Endothelial cell of umbilical vein (primary cell): ENCODE measurements at regions not wholly inside any gene's neighbourhood (a gene's known extent, or its start where the extent isn't known, plus 50 kb on each side); places are given as distances from the start of the nearest gene placed in this dataset.

ENCODE experiments used
- BruUV-seq: library from RNA; stranded (reverse); fragments of 400-500 nt; replicated peaks from 2 replicates; lab custom pipeline; 2021; lab: Mats Ljungman, UMichigan
- CTCF ChIA-PET: fragments of 300-600, 350-600 bp; sonication (Branson Sonifier 250); formaldehyde crosslinking; loops from one replicate; lab custom pipeline; 2021; ENCODE audit warnings: antibody characterized with exemption, inconsistent platforms; lab: Charles Lee
- POLR2A ChIA-PET: fragments of 300-600, 350-600 bp; sonication (Branson Sonifier 250); formaldehyde crosslinking; loops from one replicate; lab custom pipeline; 2021; ENCODE audit warnings: antibody characterized with exemption, inconsistent platforms; lab: Charles Lee
- DNase-seq: peaks from one replicate; pipeline ENCODE4 v3.0.0-alpha.2; 2011; ENCODE audit warnings: low read depth, low spot score
- FAIRE-seq: peaks from 2 replicates; lab custom pipeline; 2011; peaks lifted over from hg19 to GRCh38; lab: Jason Lieb, UNC
- H2AFZ ChIP-seq: 2 replicates; pipeline ENCODE4 v1.6.0; 2012; ENCODE audit warnings: low read depth, low read length, control low read depth, inconsistent platforms
- H3K27ac ChIP-seq: 2 replicates; pipeline ENCODE4 v1.5.1; 2011; ENCODE audit warnings: low read depth, mild to moderate bottlenecking, control low read depth, low read length, moderate library complexity; ENCODE audit not compliant: insufficient read depth
- H3K27me3 ChIP-seq, 2 experiments: 2 replicates each; pipeline versions ENCODE4 v1.6.0 to v1.6.1; 2011; ENCODE audit warnings: low read length in 2 of 2, mixed read lengths in 1 of 2; ENCODE audit not compliant: control insufficient read depth in 2 of 2, insufficient read depth in 2 of 2
- H3K36me3 ChIP-seq, 2 experiments: 2 replicates in 1 of 2; 3 replicates in 1 of 2; pipeline ENCODE4 v1.5.1; 2011; ENCODE audit warnings: low read length in 2 of 2, mild to moderate bottlenecking in 1 of 2, moderate library complexity in 1 of 2; ENCODE audit not compliant: control insufficient read depth in 2 of 2, insufficient read depth in 2 of 2; ENCODE audit errors: extremely low read depth in 1 of 2
- H3K4me1 ChIP-seq: 3 replicates; pipeline ENCODE4 v1.5.1; 2011; ENCODE audit warnings: mild to moderate bottlenecking, low read length; ENCODE audit not compliant: control insufficient read depth, insufficient read depth; ENCODE audit errors: extremely low read depth
- H3K4me2 ChIP-seq: 2 replicates; pipeline ENCODE4 v1.6.1; 2011; ENCODE audit warnings: low read length, control low read depth, mixed read lengths; ENCODE audit not compliant: insufficient read depth
- H3K4me3 ChIP-seq, 3 experiments: fragments of 200-600 bp in 1 of 3; sonication (generic), shearing (Covaris generic) in 1 of 3; replicated peaks in 1 of 3; 2 replicates each; pipeline ENCODE4 v1.5.1; 2011 to 2016; ENCODE audit warnings: control low read depth in 3 of 3, low read length in 3 of 3, mild to moderate bottlenecking in 2 of 3, inconsistent platforms in 1 of 3, low read depth in 1 of 3, moderate library complexity in 1 of 3; ENCODE audit not compliant: insufficient read depth in 1 of 3
- H3K79me2 ChIP-seq: 2 replicates; pipeline ENCODE4 v1.6.0; 2012; ENCODE audit warnings: low read length, inconsistent platforms; ENCODE audit not compliant: control insufficient read depth, insufficient read depth
- H3K9ac ChIP-seq: replicated peaks from 2 replicates; pipeline ENCODE3; 2011; ENCODE audit warnings: low read length, control low read depth; ENCODE audit not compliant: insufficient read depth; ENCODE audit errors: extremely low read depth
- H3K9me1 ChIP-seq: replicated peaks from 3 replicates; pipeline ENCODE4 v1.6.0; 2011; ENCODE audit warnings: mild to moderate bottlenecking, low read length; ENCODE audit not compliant: control insufficient read depth, insufficient read depth; ENCODE audit errors: extremely low read depth
- H3K9me3 ChIP-seq: replicated peaks from 2 replicates; pipeline ENCODE4 v1.5.1; 2012; ENCODE audit warnings: low read length, inconsistent platforms; ENCODE audit not compliant: control insufficient read depth, insufficient read depth
- H4K20me1 ChIP-seq: replicated peaks from 2 replicates; pipeline ENCODE3; 2011; ENCODE audit warnings: mild to moderate bottlenecking, low read length; ENCODE audit not compliant: control insufficient read depth, insufficient read depth; ENCODE audit errors: extremely low read depth
- CTCF ChIP-seq, 2 donors: IDR thresholded peaks; 1 replicate in 1 of 2; 2 replicates in 1 of 2; pipeline ENCODE4 v1.5.1; 2011; ENCODE audit warnings: low read length in 2 of 2, mild to moderate bottlenecking in 2 of 2, moderate library complexity in 2 of 2, control low read depth in 1 of 2, inconsistent platforms in 1 of 2, low read depth in 1 of 2; ENCODE audit not compliant: insufficient read depth in 1 of 2; ENCODE audit errors: extremely low read depth in 1 of 2
- EZH2 ChIP-seq: IDR thresholded peaks from 2 replicates; pipeline ENCODE4 v1.6.1; 2012; ENCODE audit warnings: borderline replicate concordance, low read depth, mild to moderate bottlenecking, moderate library complexity, low read length, inconsistent platforms; ENCODE audit not compliant: severe bottlenecking
- FOS ChIP-seq: IDR thresholded peaks from 2 replicates; pipeline ENCODE4 v1.6.1; 2011; ENCODE audit warnings: mild to moderate bottlenecking, low read length, moderate library complexity, borderline replicate concordance; ENCODE audit not compliant: insufficient read depth
- GATA2 ChIP-seq: IDR thresholded peaks from 2 replicates; pipeline ENCODE4 v1.7.0; 2011; ENCODE audit warnings: low read depth, mild to moderate bottlenecking, moderate library complexity, mixed read lengths, low read length; ENCODE audit not compliant: insufficient read length, insufficient read depth
- JUN ChIP-seq: IDR thresholded peaks from 2 replicates; pipeline ENCODE4 v1.6.1; 2011; ENCODE audit warnings: borderline replicate concordance, low read depth; ENCODE audit not compliant: insufficient read length, insufficient read depth
- MYC ChIP-seq: IDR thresholded peaks from one replicate; pipeline ENCODE4 v1.6.1; 2011; ENCODE audit warnings: mild to moderate bottlenecking, low read depth, low read length
- POLR2A ChIP-seq: IDR thresholded peaks from 2 replicates; pipeline ENCODE4 v1.6.1; 2012; ENCODE audit warnings: low read depth, mild to moderate bottlenecking, control low read depth, low read length
- POLR2AphosphoS5 ChIP-seq: IDR thresholded peaks from 2 replicates; pipeline ENCODE4 v1.6.1; 2012; ENCODE audit warnings: low read depth, mild to moderate bottlenecking, control low read depth, low read length, moderate library complexity; ENCODE audit not compliant: insufficient read depth
- dilution Hi-C: fragments of 300-500 bp; cut with MboI; formaldehyde crosslinking; loops from one replicate; pipeline ENCODE4 v1.15.0; 2019; ENCODE audit warnings: low sequenced_read_pairs; ENCODE audit not compliant: extremely low pct_ligation_motif_present
- intact Hi-C: fragments of 100-400 bp; cut with micrococcal nuclease; formaldehyde crosslinking; loops from one replicate; pipeline ENCODE4 v1.10.0; 2022
- TF ChIP-seq, protein P1 (sequence below): IDR thresholded peaks from 2 replicates; pipeline ENCODE4 v1.6.1; 2011; ENCODE audit not compliant: insufficient read depth, insufficient read length

DNA sequence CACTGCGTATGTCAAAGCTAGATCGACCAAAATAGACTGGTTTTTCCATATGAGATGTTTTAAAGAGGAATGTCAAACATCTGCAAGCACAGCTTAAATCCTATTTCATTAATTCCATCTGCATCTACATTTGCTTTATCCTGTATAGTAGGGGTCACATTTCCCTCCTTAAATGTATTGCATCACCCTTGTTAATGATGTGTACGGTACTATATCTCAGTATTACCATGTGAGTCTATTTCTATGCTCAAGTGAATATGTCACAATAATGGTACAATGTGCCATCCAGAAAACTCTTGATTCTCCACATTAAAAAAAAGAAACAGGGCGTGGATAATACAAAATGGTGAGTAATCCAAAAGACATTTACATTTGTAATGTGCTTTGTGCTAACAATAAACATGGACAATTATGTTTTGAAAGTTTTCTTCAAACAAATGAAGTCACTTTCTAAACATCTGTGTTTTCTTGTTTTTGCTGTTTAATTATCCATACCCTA lies 56.6 kb downstream of the TWIST1 start:
- BruUV-seq = no TSS peak
- Histone ChIP-seq H3K27me3 (no peaks in the 10 kb centered on the region), H3K79me2 (no peaks in the 10 kb centered on the region), H3K27ac (no peak overlapping the region), H3K4me2 (no peak overlapping the region), H4K20me1 (no peaks in the 10 kb centered on the region), H3K9me3 (no peaks in the 10 kb centered on the region), H3K9me1 (no peaks in the 10 kb centered on the region), H2AFZ (no peak overlapping the region), H3K4me1 (no peaks in the 10 kb centered on the region), H3K9ac (no peak overlapping the region), H3K36me3 (no peaks in the 10 kb centered on the region), H3K4me3 (no peak overlapping the region)
- POLR2A ChIA-PET = no interaction called here
- dilution Hi-C loops = no loop called here
- CTCF ChIA-PET = interaction anchor here (1.5 kb wide), 1 partner anchor 9 kb away, joined by 5 read pairs; no protein-coding TSS in a partner anchor
- TF ChIP-seq MYC (no peak), FOS (no peak), EZH2 (no peak), POLR2A (no peak), POLR2AphosphoS5 (no peak), GATA2 (no peak), CTCF (IDR thresholded peaks at IDR 0.05; ENCODE audit: extremely low read depth in 1 of 2, insufficient read depth in 1 of 2, low read depth in 1 of 2, low read length in 2 of 2) (no peak), JUN (no peak)
- TF ChIP-seq, protein P1, sequence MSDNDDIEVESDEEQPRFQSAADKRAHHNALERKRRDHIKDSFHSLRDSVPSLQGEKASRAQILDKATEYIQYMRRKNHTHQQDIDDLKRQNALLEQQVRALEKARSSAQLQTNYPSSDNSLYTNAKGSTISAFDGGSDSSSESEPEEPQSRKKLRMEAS = no peak
- no peak for FAIRE-seq
- DNase-seq = no peak
- intact Hi-C loops = no loop called here
